ENCODE measurements at regions not wholly inside any gene's neighbourhood (a gene's known extent, or its start where the extent isn't known, plus 50 kb on each side); places are given as distances from the start of the nearest gene placed in this dataset.

GRCh38 chr6:156450421-156450820, 326.8 kb upstream of the ARID1B start:
- TF ChIP-seq CTCF (IDR thresholded peaks at IDR 0.05), result no peak
- no peak overlapping the region for H3K27ac Mint-ChIP-seq (ENCODE audit: unreplicated experiment)
- no peak for DNase-seq (ENCODE audit: low spot score)
- H3K27me3 Mint-ChIP-seq (ENCODE audit: low read depth), result no peaks in the 10 kb centered on the region
- peaks cover 5% of the 10 kb centered on the region for H3K36me3 Mint-ChIP-seq (ENCODE audit: low read depth)
- no peak overlapping the region for H3K4me3 Mint-ChIP-seq (ENCODE audit: unreplicated experiment)
- H3K9me3 Mint-ChIP-seq (ENCODE audit: low read depth), result peaks cover 12% of the 10 kb centered on the region
- no peaks in the 10 kb centered on the region for H3K4me1 Mint-ChIP-seq (ENCODE audit: low read depth)

- no peak for TF ChIP-seq CTCF (IDR thresholded peaks at IDR 0.05)
- Mint-ChIP-seq H3K4me3 (ENCODE audit: unreplicated experiment) (no peak overlapping the region), H3K36me3 (ENCODE audit: low read depth) (peaks cover 5% of the 10 kb centered on the region), H3K4me1 (ENCODE audit: low read depth) (no peaks in the 10 kb centered on the region), H3K27me3 (ENCODE audit: low read depth) (no peaks in the 10 kb centered on the region), H3K9me3 (ENCODE audit: low read depth) (peaks cover 12% of the 10 kb centered on the region), H3K27ac (ENCODE audit: unreplicated experiment) (no peak overlapping the region)
- no peak for DNase-seq (ENCODE audit: low spot score)
Observed at GRCh38 chr6:156449569-156449968, 327.6 kb upstream of the ARID1B start.

GRCh38 chr6:156449128-156449527, 328.1 kb upstream of the ARID1B start:
- peaks cover 12% of the 10 kb centered on the region for H3K9me3 Mint-ChIP-seq (ENCODE audit: low read depth)
- H3K36me3 Mint-ChIP-seq (ENCODE audit: low read depth), result peaks cover 5% of the 10 kb centered on the region
- no peak for TF ChIP-seq CTCF (IDR thresholded peaks at IDR 0.05)
- no peaks in the 10 kb centered on the region for H3K4me1 Mint-ChIP-seq (ENCODE audit: low read depth)
- H3K4me3 Mint-ChIP-seq (ENCODE audit: unreplicated experiment), result no peak overlapping the region
- no peak for DNase-seq (ENCODE audit: low spot score)
- no peaks in the 10 kb centered on the region for H3K27me3 Mint-ChIP-seq (ENCODE audit: low read depth)
- H3K27ac Mint-ChIP-seq (ENCODE audit: unreplicated experiment), result no peak overlapping the region

GRCh38 chr6:156448579-156448978, 328.6 kb upstream of the ARID1B start:
- Mint-ChIP-seq H3K4me3 (ENCODE audit: unreplicated experiment) (no peak overlapping the region), H3K27ac (ENCODE audit: unreplicated experiment) (no peak overlapping the region), H3K4me1 (ENCODE audit: low read depth) (no peaks in the 10 kb centered on the region), H3K27me3 (ENCODE audit: low read depth) (no peaks in the 10 kb centered on the region), H3K9me3 (ENCODE audit: low read depth) (peaks cover 12% of the 10 kb centered on the region), H3K36me3 (ENCODE audit: low read depth) (peaks cover 5% of the 10 kb centered on the region)
- TF ChIP-seq CTCF (IDR thresholded peaks at IDR 0.05), result no peak
- no peak for DNase-seq (ENCODE audit: low spot score)

- peaks cover 5% of the 10 kb centered on the region for H3K4me1 Mint-ChIP-seq (ENCODE audit: low read depth)
Observed at GRCh38 chr6:156440688-156441087, 336.5 kb upstream of the ARID1B start.

More at GRCh38 chr6:156440688-156441087, 336.5 kb upstream of the ARID1B start:
- H3K36me3 Mint-ChIP-seq (ENCODE audit: low read depth), result no peaks in the 10 kb centered on the region
- H3K4me3 Mint-ChIP-seq (ENCODE audit: unreplicated experiment), result no peak overlapping the region
- DNase-seq (ENCODE audit: low spot score), result no peak
- peaks cover 3% of the 10 kb centered on the region for H3K9me3 Mint-ChIP-seq (ENCODE audit: low read depth)
- H3K27me3 Mint-ChIP-seq (ENCODE audit: low read depth), result no peaks in the 10 kb centered on the region
- H3K27ac Mint-ChIP-seq (ENCODE audit: unreplicated experiment), result no peak overlapping the region
- TF ChIP-seq CTCF (IDR thresholded peaks at IDR 0.05), result no peak
